ENCODE measurements at regions not wholly inside any gene's neighbourhood (a gene's known extent, or its start where the extent isn't known, plus 50 kb on each side); places are given as distances from the start of the nearest gene placed in this dataset.

- FAIRE-seq = no peak
These were observed 62.1 kb upstream of the NUDT12 start for GRCh38 chr5:103624675-103625074.

- no peak for FAIRE-seq
These were observed 61.5 kb upstream of the NUDT12 start for GRCh38 chr5:103624035-103624480.

- FAIRE-seq = no peak
These were observed 60.8 kb upstream of the NUDT12 start for GRCh38 chr5:103623425-103623824.

GRCh38 chr5:103621548-103621930 is 59.0 kb upstream of the NUDT12 start:
- no peak for FAIRE-seq

- no peak for FAIRE-seq
These were observed 58.4 kb upstream of the NUDT12 start for GRCh38 chr5:103620851-103621547.

- FAIRE-seq = no peak
These were observed 55.3 kb upstream of the NUDT12 start for GRCh38 chr5:103617913-103618312.

- FAIRE-seq = no peak
These were observed 54.5 kb upstream of the NUDT12 start for GRCh38 chr5:103617090-103617489.

GRCh38 chr5:103612545-103612944 is 50.0 kb upstream of the NUDT12 start:
- no peak for FAIRE-seq

All from colon (tissue), 2 donors.